H1 (cell line): ENCODE measurements at regions not wholly inside any gene's neighbourhood (a gene's known extent, or its start where the extent isn't known, plus 50 kb on each side); places are given as distances from the start of the nearest gene placed in this dataset.

ENCODE experiments used
- CHD2 ChIP-seq: IDR thresholded peaks from 2 replicates; pipeline ENCODE4 v1.6.1; 2012; ENCODE audit warnings: low read length, improper control_type of control experiment
- HDAC6 ChIP-seq: IDR thresholded peaks from one replicate; pipeline ENCODE4 v1.7.1; 2012; ENCODE audit warnings: low read depth, mild to moderate bottlenecking, inconsistent platforms, low read length, moderate library complexity
- SIRT6 ChIP-seq: IDR thresholded peaks from one replicate; pipeline ENCODE4 v1.7.1; 2012; ENCODE audit warnings: low read length, inconsistent platforms
- TF ChIP-seq, protein P1 (sequence below): fragments of 300-600 bp; sonication (generic); IDR thresholded peaks from 2 replicates; pipeline ENCODE4 v1.7.1; 2012; ENCODE audit warnings: low read length, moderate library complexity, mild to moderate bottlenecking, inconsistent platforms; ENCODE audit not compliant: insufficient replicate concordance

DNA sequence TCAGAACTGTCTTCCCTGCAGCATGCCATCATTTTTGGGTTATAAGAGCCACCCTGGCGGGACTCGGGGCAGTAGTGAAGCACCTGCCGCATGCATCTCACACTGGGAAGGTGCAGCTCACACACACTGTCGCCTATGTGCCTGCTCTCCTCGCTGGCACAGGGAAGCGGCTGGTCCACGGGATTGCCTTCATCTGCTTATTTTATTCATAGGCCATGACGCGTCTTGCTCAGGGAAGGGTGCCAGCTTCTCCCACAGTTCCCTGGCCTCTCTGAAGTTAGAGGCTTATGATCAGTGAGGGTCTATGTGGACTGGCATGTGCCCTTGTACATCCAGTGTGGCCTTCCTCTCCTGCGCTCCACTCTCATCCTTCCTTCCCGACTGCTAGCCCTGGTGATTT, 150.0 kb downstream of the KLF12 start (continued):
- TF ChIP-seq, protein P1, sequence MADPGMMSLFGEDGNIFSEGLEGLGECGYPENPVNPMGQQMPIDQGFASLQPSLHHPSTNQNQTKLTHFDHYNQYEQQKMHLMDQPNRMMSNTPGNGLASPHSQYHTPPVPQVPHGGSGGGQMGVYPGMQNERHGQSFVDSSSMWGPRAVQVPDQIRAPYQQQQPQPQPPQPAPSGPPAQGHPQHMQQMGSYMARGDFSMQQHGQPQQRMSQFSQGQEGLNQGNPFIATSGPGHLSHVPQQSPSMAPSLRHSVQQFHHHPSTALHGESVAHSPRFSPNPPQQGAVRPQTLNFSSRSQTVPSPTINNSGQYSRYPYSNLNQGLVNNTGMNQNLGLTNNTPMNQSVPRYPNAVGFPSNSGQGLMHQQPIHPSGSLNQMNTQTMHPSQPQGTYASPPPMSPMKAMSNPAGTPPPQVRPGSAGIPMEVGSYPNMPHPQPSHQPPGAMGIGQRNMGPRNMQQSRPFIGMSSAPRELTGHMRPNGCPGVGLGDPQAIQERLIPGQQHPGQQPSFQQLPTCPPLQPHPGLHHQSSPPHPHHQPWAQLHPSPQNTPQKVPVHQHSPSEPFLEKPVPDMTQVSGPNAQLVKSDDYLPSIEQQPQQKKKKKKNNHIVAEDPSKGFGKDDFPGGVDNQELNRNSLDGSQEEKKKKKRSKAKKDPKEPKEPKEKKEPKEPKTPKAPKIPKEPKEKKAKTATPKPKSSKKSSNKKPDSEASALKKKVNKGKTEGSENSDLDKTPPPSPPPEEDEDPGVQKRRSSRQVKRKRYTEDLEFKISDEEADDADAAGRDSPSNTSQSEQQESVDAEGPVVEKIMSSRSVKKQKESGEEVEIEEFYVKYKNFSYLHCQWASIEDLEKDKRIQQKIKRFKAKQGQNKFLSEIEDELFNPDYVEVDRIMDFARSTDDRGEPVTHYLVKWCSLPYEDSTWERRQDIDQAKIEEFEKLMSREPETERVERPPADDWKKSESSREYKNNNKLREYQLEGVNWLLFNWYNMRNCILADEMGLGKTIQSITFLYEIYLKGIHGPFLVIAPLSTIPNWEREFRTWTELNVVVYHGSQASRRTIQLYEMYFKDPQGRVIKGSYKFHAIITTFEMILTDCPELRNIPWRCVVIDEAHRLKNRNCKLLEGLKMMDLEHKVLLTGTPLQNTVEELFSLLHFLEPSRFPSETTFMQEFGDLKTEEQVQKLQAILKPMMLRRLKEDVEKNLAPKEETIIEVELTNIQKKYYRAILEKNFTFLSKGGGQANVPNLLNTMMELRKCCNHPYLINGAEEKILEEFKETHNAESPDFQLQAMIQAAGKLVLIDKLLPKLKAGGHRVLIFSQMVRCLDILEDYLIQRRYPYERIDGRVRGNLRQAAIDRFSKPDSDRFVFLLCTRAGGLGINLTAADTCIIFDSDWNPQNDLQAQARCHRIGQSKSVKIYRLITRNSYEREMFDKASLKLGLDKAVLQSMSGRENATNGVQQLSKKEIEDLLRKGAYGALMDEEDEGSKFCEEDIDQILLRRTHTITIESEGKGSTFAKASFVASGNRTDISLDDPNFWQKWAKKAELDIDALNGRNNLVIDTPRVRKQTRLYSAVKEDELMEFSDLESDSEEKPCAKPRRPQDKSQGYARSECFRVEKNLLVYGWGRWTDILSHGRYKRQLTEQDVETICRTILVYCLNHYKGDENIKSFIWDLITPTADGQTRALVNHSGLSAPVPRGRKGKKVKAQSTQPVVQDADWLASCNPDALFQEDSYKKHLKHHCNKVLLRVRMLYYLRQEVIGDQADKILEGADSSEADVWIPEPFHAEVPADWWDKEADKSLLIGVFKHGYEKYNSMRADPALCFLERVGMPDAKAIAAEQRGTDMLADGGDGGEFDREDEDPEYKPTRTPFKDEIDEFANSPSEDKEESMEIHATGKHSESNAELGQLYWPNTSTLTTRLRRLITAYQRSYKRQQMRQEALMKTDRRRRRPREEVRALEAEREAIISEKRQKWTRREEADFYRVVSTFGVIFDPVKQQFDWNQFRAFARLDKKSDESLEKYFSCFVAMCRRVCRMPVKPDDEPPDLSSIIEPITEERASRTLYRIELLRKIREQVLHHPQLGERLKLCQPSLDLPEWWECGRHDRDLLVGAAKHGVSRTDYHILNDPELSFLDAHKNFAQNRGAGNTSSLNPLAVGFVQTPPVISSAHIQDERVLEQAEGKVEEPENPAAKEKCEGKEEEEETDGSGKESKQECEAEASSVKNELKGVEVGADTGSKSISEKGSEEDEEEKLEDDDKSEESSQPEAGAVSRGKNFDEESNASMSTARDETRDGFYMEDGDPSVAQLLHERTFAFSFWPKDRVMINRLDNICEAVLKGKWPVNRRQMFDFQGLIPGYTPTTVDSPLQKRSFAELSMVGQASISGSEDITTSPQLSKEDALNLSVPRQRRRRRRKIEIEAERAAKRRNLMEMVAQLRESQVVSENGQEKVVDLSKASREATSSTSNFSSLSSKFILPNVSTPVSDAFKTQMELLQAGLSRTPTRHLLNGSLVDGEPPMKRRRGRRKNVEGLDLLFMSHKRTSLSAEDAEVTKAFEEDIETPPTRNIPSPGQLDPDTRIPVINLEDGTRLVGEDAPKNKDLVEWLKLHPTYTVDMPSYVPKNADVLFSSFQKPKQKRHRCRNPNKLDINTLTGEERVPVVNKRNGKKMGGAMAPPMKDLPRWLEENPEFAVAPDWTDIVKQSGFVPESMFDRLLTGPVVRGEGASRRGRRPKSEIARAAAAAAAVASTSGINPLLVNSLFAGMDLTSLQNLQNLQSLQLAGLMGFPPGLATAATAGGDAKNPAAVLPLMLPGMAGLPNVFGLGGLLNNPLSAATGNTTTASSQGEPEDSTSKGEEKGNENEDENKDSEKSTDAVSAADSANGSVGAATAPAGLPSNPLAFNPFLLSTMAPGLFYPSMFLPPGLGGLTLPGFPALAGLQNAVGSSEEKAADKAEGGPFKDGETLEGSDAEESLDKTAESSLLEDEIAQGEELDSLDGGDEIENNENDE: no peak
- TF ChIP-seq SIRT6 (no peak), CHD2 (no peak), HDAC6 (no peak)
